Stimulated activated naive B cell treated with anti-CD40 and anti-IgM and Interleukin-4, amounts not matched to agents 10 μg/mL and 1 μg/mL and 100 μg/mL, for 72 hours (primary cell): ENCODE measurements at regions not wholly inside any gene's neighbourhood (a gene's known extent, or its start where the extent isn't known, plus 50 kb on each side); places are given as distances from the start of the nearest gene placed in this dataset.
"Not testable (repeated sequence)": the region's sequence is repeated elsewhere in the genome, so short reads cannot be mapped to it uniquely, and the experiment has no call there.

ENCODE experiments used
- ATAC-seq, 2 donors: fragments of 150-1000 bp; cut with Tn5 transposase; replicated peaks; 2 replicates each; pipeline ENCODE4 v1.10.0; 2021; ENCODE audit warnings: moderate library complexity in 1 of 2
- DNase-seq: peaks from one replicate; pipeline ENCODE4 v3.0.0; 2021
- H3K27ac Mint-ChIP-seq: one replicate; pipeline ENCODE4 v1.8.0; 2022; ENCODE audit warnings: mild to moderate bottlenecking, mixed read lengths
- H3K27me3 Mint-ChIP-seq, 2 donors: one replicate each; pipeline ENCODE4 v1.8.0; 2022; ENCODE audit warnings: mixed read lengths in 2 of 2
- H3K36me3 Mint-ChIP-seq, 2 donors: one replicate each; pipeline ENCODE4 v1.8.0; 2022; ENCODE audit warnings: mixed read lengths in 2 of 2, mild to moderate bottlenecking in 1 of 2
- H3K4me1 Mint-ChIP-seq, 2 donors: one replicate each; pipeline ENCODE4 v1.8.0; 2022; ENCODE audit warnings: mixed read lengths in 2 of 2, mild to moderate bottlenecking in 1 of 2
- H3K4me3 Mint-ChIP-seq, 2 donors: one replicate each; pipeline ENCODE4 v1.8.0; 2022; ENCODE audit warnings: mild to moderate bottlenecking in 2 of 2, mixed read lengths in 2 of 2, moderate library complexity in 1 of 2
- H3K9me3 Mint-ChIP-seq, 2 donors: one replicate each; pipeline ENCODE4 v1.8.0; 2022; ENCODE audit warnings: mixed read lengths in 2 of 2, mild to moderate bottlenecking in 1 of 2

- peaks cover 0 to 7% of the 10 kb centered on the region in 2 donors for H3K27me3 Mint-ChIP-seq
- H3K27ac Mint-ChIP-seq: no peak overlapping the region
- H3K4me3 Mint-ChIP-seq: no peak overlapping the region
- peaks cover 11 to 12% of the 10 kb centered on the region in 2 donors for H3K9me3 Mint-ChIP-seq
- ATAC-seq (no peak), DNase-seq (no peak)
- no peaks in the 10 kb centered on the region for H3K4me1 Mint-ChIP-seq
- H3K36me3 Mint-ChIP-seq: peaks cover 1 to 4% of the 10 kb centered on the region in 2 donors
These were observed 728.8 kb downstream of the RNF144A start for GRCh38 chr2:7646024-7646423.

- peaks cover 0 to 1% of the 10 kb centered on the region in 2 donors for H3K36me3 Mint-ChIP-seq
- H3K27ac Mint-ChIP-seq: no peak overlapping the region
These were observed 729.4 kb downstream of the RNF144A start for GRCh38 chr2:7646661-7647060.

GRCh38 chr2:7648221-7648795, 731.1 kb downstream of the RNF144A start:
- no peak overlapping the region for H3K27ac Mint-ChIP-seq
- peaks cover 2 to 4% of the 10 kb centered on the region in 2 donors for H3K9me3 Mint-ChIP-seq
- no peak overlapping the region for H3K4me3 Mint-ChIP-seq
- DNase-seq: no peak
- H3K4me1 Mint-ChIP-seq: no peaks in the 10 kb centered on the region
- H3K27me3 Mint-ChIP-seq: peaks cover 0 to 7% of the 10 kb centered on the region in 2 donors
- no peak for ATAC-seq
- no peaks in the 10 kb centered on the region for H3K36me3 Mint-ChIP-seq

More at GRCh38 chr2:7646661-7647060, 729.4 kb downstream of the RNF144A start:
- ATAC-seq (no peak), DNase-seq (no peak)
- H3K4me1 Mint-ChIP-seq: no peaks in the 10 kb centered on the region
- peaks cover 6 to 8% of the 10 kb centered on the region in 2 donors for H3K9me3 Mint-ChIP-seq
- no peak overlapping the region for H3K4me3 Mint-ChIP-seq
- peaks cover 0 to 7% of the 10 kb centered on the region in 2 donors for H3K27me3 Mint-ChIP-seq

- DNase-seq (no peak), ATAC-seq (no peak)
- Mint-ChIP-seq H3K4me1 (no peaks in the 10 kb centered on the region), H3K9me3 (peaks cover 4 to 8% of the 10 kb centered on the region in 2 donors), H3K27ac (no peak overlapping the region), H3K4me3 (no peak overlapping the region), H3K36me3 (no peaks in the 10 kb centered on the region), H3K27me3 (peaks cover 0 to 7% of the 10 kb centered on the region in 2 donors)
These were observed 732.4 kb downstream of the RNF144A start for GRCh38 chr2:7649461-7650228.

- DNase-seq: no peak
- Mint-ChIP-seq H3K36me3 (no peaks in the 10 kb centered on the region), H3K9me3 (peaks cover 4 to 9% of the 10 kb centered on the region in 2 donors), H3K27ac (no peak overlapping the region), H3K4me1 (peaks cover 0 to 13% of the 10 kb centered on the region in 2 donors), H3K4me3 (no peak overlapping the region), H3K27me3 (no peaks in the 10 kb centered on the region)
- no peak for ATAC-seq
These were observed 736.4 kb downstream of the RNF144A start for GRCh38 chr2:7653617-7654016.

GRCh38 chr2:7655629-7656028, 738.4 kb downstream of the RNF144A start:
- no peak overlapping the region for H3K4me3 Mint-ChIP-seq
- ATAC-seq (no peak), DNase-seq (no peak)
- peaks cover 0 to 14% of the 10 kb centered on the region in 2 donors for H3K9me3 Mint-ChIP-seq
- peaks cover 0 to 13% of the 10 kb centered on the region in 2 donors for H3K4me1 Mint-ChIP-seq
- no peak overlapping the region for H3K27ac Mint-ChIP-seq
- H3K36me3 Mint-ChIP-seq: peaks cover 0 to 3% of the 10 kb centered on the region in 2 donors
- no peaks in the 10 kb centered on the region for H3K27me3 Mint-ChIP-seq

GRCh38 chr2:7657526-7657925, 740.3 kb downstream of the RNF144A start:
- DNase-seq, H3K36me3 Mint-ChIP-seq, ATAC-seq, H3K27ac Mint-ChIP-seq, H3K4me3 Mint-ChIP-seq, H3K27me3 Mint-ChIP-seq: not testable (repeated sequence)
- Mint-ChIP-seq H3K9me3 (peaks cover 0 to 13% of the 10 kb centered on the region in 2 donors), H3K4me1 (peaks cover 0 to 13% of the 10 kb centered on the region in 2 donors)

GRCh38 chr2:7658486-7658885, 741.3 kb downstream of the RNF144A start:
- Mint-ChIP-seq H3K27ac (no peak overlapping the region), H3K27me3 (no peaks in the 10 kb centered on the region), H3K4me1 (peaks cover 0 to 13% of the 10 kb centered on the region in 2 donors), H3K36me3 (peaks cover 0 to 3% of the 10 kb centered on the region in 2 donors), H3K4me3 (no peak overlapping the region), H3K9me3 (peaks cover 0 to 12% of the 10 kb centered on the region in 2 donors)
- ATAC-seq (no peak), DNase-seq (no peak)

- peaks cover 0 to 13% of the 10 kb centered on the region in 2 donors for H3K4me1 Mint-ChIP-seq
- H3K9me3 Mint-ChIP-seq: peaks cover 0 to 9% of the 10 kb centered on the region in 2 donors
- ATAC-seq: no peak
- no peaks in the 10 kb centered on the region for H3K27me3 Mint-ChIP-seq
- no peak overlapping the region for H3K27ac Mint-ChIP-seq
- peaks cover 0 to 3% of the 10 kb centered on the region in 2 donors for H3K36me3 Mint-ChIP-seq
- no peak overlapping the region for H3K4me3 Mint-ChIP-seq
- DNase-seq: no peak
These were observed 743.6 kb downstream of the RNF144A start for GRCh38 chr2:7660816-7661215.

GRCh38 chr2:7661502-7661901, 744.3 kb downstream of the RNF144A start:
- ATAC-seq: no peak
- Mint-ChIP-seq H3K36me3 (peaks cover 0 to 3% of the 10 kb centered on the region in 2 donors), H3K27ac (no peak overlapping the region), H3K9me3 (peaks cover 0 to 9% of the 10 kb centered on the region in 2 donors), H3K4me1 (peaks cover 0 to 13% of the 10 kb centered on the region in 2 donors), H3K4me3 (no peak overlapping the region), H3K27me3 (peaks cover 1 to 5% of the 10 kb centered on the region in 2 donors)
- no peak for DNase-seq

- Mint-ChIP-seq H3K4me1 (peaks cover 2 to 7% of the 10 kb centered on the region in 2 donors), H3K4me3 (no peak overlapping the region), H3K9me3 (peaks cover 0 to 1% of the 10 kb centered on the region in 2 donors), H3K36me3 (no peaks in the 10 kb centered on the region), H3K27ac (no peak overlapping the region), H3K27me3 (peaks cover 3 to 9% of the 10 kb centered on the region in 2 donors)
- no peak for DNase-seq
- ATAC-seq: no peak
These were observed 748.7 kb downstream of the RNF144A start for GRCh38 chr2:7665880-7666279.

GRCh38 chr2:7666596-7667259, 749.5 kb downstream of the RNF144A start:
- peaks cover 3 to 9% of the 10 kb centered on the region in 2 donors for H3K27me3 Mint-ChIP-seq
- no peak for DNase-seq
- H3K4me3 Mint-ChIP-seq: no peak overlapping the region
- H3K9me3 Mint-ChIP-seq: peaks cover 0 to 1% of the 10 kb centered on the region in 2 donors
- H3K4me1 Mint-ChIP-seq: peaks cover 2 to 7% of the 10 kb centered on the region in 2 donors
- H3K36me3 Mint-ChIP-seq: no peaks in the 10 kb centered on the region
- ATAC-seq: no peak
- no peak overlapping the region for H3K27ac Mint-ChIP-seq

GRCh38 chr2:7667260-7667757, 750.1 kb downstream of the RNF144A start:
- no peak for ATAC-seq
- Mint-ChIP-seq H3K4me1 (peaks cover 4 to 7% of the 10 kb centered on the region in 2 donors), H3K27ac (no peak overlapping the region), H3K36me3 (no peaks in the 10 kb centered on the region), H3K9me3 (peaks cover 1 to 4% of the 10 kb centered on the region in 2 donors), H3K27me3 (peaks cover 3 to 9% of the 10 kb centered on the region in 2 donors), H3K4me3 (no peak overlapping the region)
- no peak for DNase-seq

GRCh38 chr2:7670905-7671641, 753.9 kb downstream of the RNF144A start:
- H3K9me3 Mint-ChIP-seq: peaks cover 0 to 9% of the 10 kb centered on the region in 2 donors
- H3K4me1 Mint-ChIP-seq: peaks cover 4 to 7% of the 10 kb centered on the region in 2 donors
- no peak overlapping the region for H3K4me3 Mint-ChIP-seq
- DNase-seq: no peak
- H3K27me3 Mint-ChIP-seq: peaks cover 9 to 16% of the 10 kb centered on the region in 2 donors
- no peak overlapping the region for H3K27ac Mint-ChIP-seq
- no peak for ATAC-seq
- no peaks in the 10 kb centered on the region for H3K36me3 Mint-ChIP-seq
